WERI-Rb-1 (cell line): ENCODE measurements at regions not wholly inside any gene's neighbourhood (a gene's known extent, or its start where the extent isn't known, plus 50 kb on each side); places are given as distances from the start of the nearest gene placed in this dataset.
"Not testable (repeated sequence)": the region's sequence is repeated elsewhere in the genome, so short reads cannot be mapped to it uniquely, and the experiment has no call there.

Experiments used
- DNase-seq: peaks from one replicate; pipeline ENCODE4 v3.0.0-alpha.2; 2020
- H3K27ac ChIP-seq: fragments of 250-450 bp; sonication (Bioruptor Pico); 2 replicates; pipeline ENCODE4 v1.5.1; 2020; ENCODE audit warnings: mild to moderate bottlenecking, moderate library complexity
- H3K27me3 ChIP-seq: fragments of 250-450 bp; sonication (Bioruptor Pico); 2 replicates; pipeline ENCODE4 v1.5.1; 2021; ENCODE audit warnings: mild to moderate bottlenecking, low read depth, moderate library complexity; ENCODE audit not compliant: insufficient read depth, severe bottlenecking
- H3K36me3 ChIP-seq: fragments of 250-450 bp; sonication (Bioruptor Pico); 2 replicates; pipeline ENCODE4 v1.5.1; 2020; ENCODE audit warnings: mild to moderate bottlenecking, moderate library complexity
- H3K4me3 ChIP-seq: 2 replicates; pipeline ENCODE4 v1.5.1; 2011; ENCODE audit warnings: low read depth, mild to moderate bottlenecking, control low read depth, low read length
- H3K9me3 ChIP-seq: fragments of 250-450 bp; sonication (Bioruptor Pico); 2 replicates; pipeline ENCODE4 v1.5.1; 2021; ENCODE audit warnings: mild to moderate bottlenecking, moderate library complexity; ENCODE audit not compliant: severe bottlenecking

- H3K27ac ChIP-seq, DNase-seq, H3K36me3 ChIP-seq, H3K4me3 ChIP-seq, H3K9me3 ChIP-seq, H3K27me3 ChIP-seq: not testable (repeated sequence)
These were observed 2777.4 kb upstream of the TPTE start for GRCh38 chr21:7743940-7744339.

- not testable (repeated sequence) for H3K4me3 ChIP-seq, H3K27me3 ChIP-seq, H3K9me3 ChIP-seq, DNase-seq, H3K36me3 ChIP-seq, H3K27ac ChIP-seq
These were observed 2776.8 kb upstream of the TPTE start for GRCh38 chr21:7744406-7745099.

- not testable (repeated sequence) for DNase-seq, H3K4me3 ChIP-seq, H3K9me3 ChIP-seq, H3K27ac ChIP-seq, H3K36me3 ChIP-seq, H3K27me3 ChIP-seq
These were observed 2776.3 kb upstream of the TPTE start for GRCh38 chr21:7745100-7745450.

GRCh38 chr21:7747964-7748363, 2773.4 kb upstream of the TPTE start:
- H3K27me3 ChIP-seq, DNase-seq, H3K4me3 ChIP-seq, H3K27ac ChIP-seq, H3K9me3 ChIP-seq, H3K36me3 ChIP-seq: not testable (repeated sequence)

- H3K27me3 ChIP-seq, H3K27ac ChIP-seq, H3K9me3 ChIP-seq, H3K36me3 ChIP-seq, DNase-seq, H3K4me3 ChIP-seq: not testable (repeated sequence)
These were observed 2768.8 kb upstream of the TPTE start for GRCh38 chr21:7752611-7753010.

- not testable (repeated sequence) for H3K4me3 ChIP-seq, H3K27ac ChIP-seq, H3K27me3 ChIP-seq, H3K36me3 ChIP-seq, H3K9me3 ChIP-seq
- DNase-seq: peak; percentile 11
These were observed 2768.0 kb upstream of the TPTE start for GRCh38 chr21:7753380-7753877.

- not testable (repeated sequence) for H3K27me3 ChIP-seq, H3K36me3 ChIP-seq, H3K4me3 ChIP-seq, DNase-seq, H3K9me3 ChIP-seq, H3K27ac ChIP-seq
These were observed 2751.4 kb upstream of the TPTE start for GRCh38 chr21:7769985-7770384.

GRCh38 chr21:7774219-7774618, 2747.2 kb upstream of the TPTE start:
- not testable (repeated sequence) for H3K27me3 ChIP-seq, DNase-seq, H3K27ac ChIP-seq, H3K4me3 ChIP-seq, H3K9me3 ChIP-seq, H3K36me3 ChIP-seq

- not testable (repeated sequence) for DNase-seq, H3K9me3 ChIP-seq, H3K36me3 ChIP-seq, H3K27ac ChIP-seq, H3K4me3 ChIP-seq, H3K27me3 ChIP-seq
These were observed 2745.9 kb upstream of the TPTE start for GRCh38 chr21:7775327-7775984.

GRCh38 chr21:7776035-7776434, 2745.3 kb upstream of the TPTE start:
- not testable (repeated sequence) for H3K27me3 ChIP-seq, H3K36me3 ChIP-seq, DNase-seq, H3K9me3 ChIP-seq, H3K27ac ChIP-seq, H3K4me3 ChIP-seq

- DNase-seq, H3K27ac ChIP-seq, H3K36me3 ChIP-seq, H3K4me3 ChIP-seq, H3K27me3 ChIP-seq, H3K9me3 ChIP-seq: not testable (repeated sequence)
These were observed 2744.8 kb upstream of the TPTE start for GRCh38 chr21:7776622-7777021.

- H3K4me3 ChIP-seq, H3K27me3 ChIP-seq, H3K36me3 ChIP-seq, DNase-seq, H3K9me3 ChIP-seq, H3K27ac ChIP-seq: not testable (repeated sequence)
These were observed 2744.1 kb upstream of the TPTE start for GRCh38 chr21:7777289-7777688.

GRCh38 chr21:7787427-7788078, 2733.8 kb upstream of the TPTE start:
- not testable (repeated sequence) for H3K36me3 ChIP-seq, H3K27ac ChIP-seq, H3K4me3 ChIP-seq, DNase-seq, H3K27me3 ChIP-seq, H3K9me3 ChIP-seq

- not testable (repeated sequence) for H3K4me3 ChIP-seq, H3K27ac ChIP-seq, H3K27me3 ChIP-seq, H3K36me3 ChIP-seq, H3K9me3 ChIP-seq, DNase-seq
These were observed 2727.6 kb upstream of the TPTE start for GRCh38 chr21:7793797-7794196.

- H3K4me3 ChIP-seq, DNase-seq, H3K27ac ChIP-seq, H3K9me3 ChIP-seq, H3K27me3 ChIP-seq, H3K36me3 ChIP-seq: not testable (repeated sequence)
These were observed 2724.1 kb upstream of the TPTE start for GRCh38 chr21:7797328-7797727.
